Left ventricle myocardium inferior (tissue), 1 donor: ENCODE measurements at regions not wholly inside any gene's neighbourhood (a gene's known extent, or its start where the extent isn't known, plus 50 kb on each side); places are given as distances from the start of the nearest gene placed in this dataset.

Experiments
- DNase-seq: peaks from one replicate; pipeline ENCODE4 v3.0.0-alpha.2; 2020
- H3K27ac ChIP-seq: fragments of 200-600 bp; replicated peaks from 2 replicates; pipeline ENCODE4 v1.8.0; 2021
- H3K27me3 ChIP-seq: fragments of 200-600 bp; 2 replicates; pipeline ENCODE4 v1.8.0; 2021; ENCODE audit warnings: low read depth
- H3K36me3 ChIP-seq: fragments of 200-600 bp; 2 replicates; pipeline ENCODE4 v1.8.0; 2021
- H3K4me1 ChIP-seq: fragments of 200-600 bp; 2 replicates; pipeline ENCODE4 v1.8.0; 2021
- H3K4me3 ChIP-seq: fragments of 200-600 bp; 2 replicates; pipeline ENCODE4 v1.8.0; 2021; ENCODE audit warnings: mild to moderate bottlenecking, moderate library complexity
- H3K9me3 ChIP-seq: fragments of 200-600 bp; replicated peaks from 2 replicates; pipeline ENCODE4 v1.8.0; 2021
- CTCF ChIP-seq: fragments of 200-600 bp; IDR thresholded peaks from 2 replicates; pipeline ENCODE4 v1.8.0; 2021; ENCODE audit warnings: antibody characterized with exemption, mild to moderate bottlenecking, borderline replicate concordance
- intact Hi-C: fragments of 100-400 bp; cut with micrococcal nuclease; formaldehyde crosslinking; loops from one replicate; pipeline ENCODE4 v1.11.0; 2022
- donor health status: DM: no; HTN: yes; CAD: no; lungs with severe emphysema.

GRCh38 chr7:24050991-24051560 lies 232.9 kb upstream of the NPY start:
- Histone ChIP-seq H3K4me3 (no peak overlapping the region), H3K27me3 (peaks cover 4% of the 10 kb centered on the region), H3K4me1 (no peaks in the 10 kb centered on the region), H3K9me3 (peaks cover 3% of the 10 kb centered on the region), H3K27ac (no peak overlapping the region), H3K36me3 (no peaks in the 10 kb centered on the region)
- no peak for TF ChIP-seq CTCF
- intact Hi-C loops: no loop called here
- no peak for DNase-seq

GRCh38 chr7:24051651-24052050 lies 232.3 kb upstream of the NPY start:
- H3K27ac ChIP-seq: no peak overlapping the region
- intact Hi-C loops: no loop called here
- no peaks in the 10 kb centered on the region for H3K4me1 ChIP-seq
- H3K4me3 ChIP-seq: no peak overlapping the region
- no peaks in the 10 kb centered on the region for H3K36me3 ChIP-seq
- H3K27me3 ChIP-seq: peaks cover 4% of the 10 kb centered on the region
- H3K9me3 ChIP-seq: peaks cover 3% of the 10 kb centered on the region
- TF ChIP-seq CTCF: no peak
- DNase-seq: no peak

GRCh38 chr7:24052572-24053260 lies 231.3 kb upstream of the NPY start:
- H3K4me3 ChIP-seq: no peak overlapping the region
- TF ChIP-seq CTCF: no peak

GRCh38 chr7:24054236-24054635 lies 229.8 kb upstream of the NPY start:
- intact Hi-C loops: no loop called here
- Histone ChIP-seq H3K27ac (no peak overlapping the region), H3K9me3 (no peaks in the 10 kb centered on the region), H3K36me3 (no peaks in the 10 kb centered on the region), H3K27me3 (peaks cover 8% of the 10 kb centered on the region), H3K4me1 (no peaks in the 10 kb centered on the region), H3K4me3 (no peak overlapping the region)
- no peak for DNase-seq
- no peak for TF ChIP-seq CTCF

More at GRCh38 chr7:24052572-24053260, 231.3 kb upstream of the NPY start:
- Histone ChIP-seq H3K9me3 (peaks cover under 1% of the 10 kb centered on the region), H3K27me3 (peaks cover 4% of the 10 kb centered on the region), H3K36me3 (no peaks in the 10 kb centered on the region), H3K27ac (no peak overlapping the region), H3K4me1 (no peaks in the 10 kb centered on the region)
- intact Hi-C loops: no loop called here
- no peak for DNase-seq

GRCh38 chr7:24057243-24057642 lies 226.7 kb upstream of the NPY start:
- Histone ChIP-seq H3K27me3 (peaks cover 8% of the 10 kb centered on the region), H3K4me1 (no peaks in the 10 kb centered on the region), H3K9me3 (no peaks in the 10 kb centered on the region), H3K27ac (no peak overlapping the region), H3K36me3 (no peaks in the 10 kb centered on the region), H3K4me3 (no peak overlapping the region)
- intact Hi-C loops: no loop called here
- no peak for TF ChIP-seq CTCF
- no peak for DNase-seq
